CD14-positive monocyte (primary cell): ENCODE measurements at regions not wholly inside any gene's neighbourhood (a gene's known extent, or its start where the extent isn't known, plus 50 kb on each side); places are given as distances from the start of the nearest gene placed in this dataset.

ENCODE experiments used
- DNase-seq, 3 donors: peaks; one replicate each; pipeline ENCODE4 v3.0.0-alpha.2; 2011 to 2022
- H2AFZ ChIP-seq: 2 replicates; pipeline ENCODE4 v1.6.0; 2012; ENCODE audit warnings: mild to moderate bottlenecking, low read depth, low read length, inconsistent platforms; ENCODE audit not compliant: insufficient read depth, poor library complexity, severe bottlenecking
- H3K27ac ChIP-seq, 2 donors: 1 replicate in 1 of 2; 2 replicates in 1 of 2; pipeline ENCODE4 v1.5.1; 2012 to 2013; ENCODE audit warnings: low read length in 2 of 2, control low read depth in 1 of 2, inconsistent platforms in 1 of 2, low read depth in 1 of 2, mild to moderate bottlenecking in 1 of 2
- H3K27me3 ChIP-seq, 2 donors: one replicate each; pipeline versions ENCODE4 v1.6.0 to v1.6.1; 2011 to 2013; ENCODE audit warnings: low read length in 2 of 2; ENCODE audit not compliant: control insufficient read depth in 2 of 2, insufficient read depth in 2 of 2
- H3K36me3 ChIP-seq, 2 donors: replicated peaks in 1 of 2; 1 replicate in 1 of 2; 2 replicates in 1 of 2; pipeline versions ENCODE4 v1.5.1 to v1.6.1; 2012 to 2013; ENCODE audit warnings: low read length in 2 of 2, control low read depth in 1 of 2, inconsistent platforms in 1 of 2, mild to moderate bottlenecking in 1 of 2; ENCODE audit not compliant: insufficient read depth in 2 of 2, control insufficient read depth in 1 of 2
- H3K4me1 ChIP-seq, 2 donors: 1 replicate in 1 of 2; 2 replicates in 1 of 2; pipeline versions ENCODE4 v1.5.1 to v1.6.1; 2012 to 2013; ENCODE audit warnings: low read length in 2 of 2, control low read depth in 1 of 2, inconsistent platforms in 1 of 2, mild to moderate bottlenecking in 1 of 2, moderate library complexity in 1 of 2; ENCODE audit not compliant: insufficient read depth in 2 of 2, control insufficient read depth in 1 of 2
- H3K4me2 ChIP-seq: replicated peaks from 2 replicates; pipeline ENCODE3; 2012; ENCODE audit warnings: low read length, moderate library complexity, mild to moderate bottlenecking; ENCODE audit not compliant: poor library complexity, severe bottlenecking; ENCODE audit errors: extremely low read depth
- H3K4me3 ChIP-seq, 3 experiments: fragments of 200-600 bp in 1 of 3; sonication (generic) in 1 of 3; replicated peaks in 1 of 3; 1 replicate in 2 of 3; 2 replicates in 1 of 3; pipeline ENCODE4 v1.5.1; 2011 to 2013; ENCODE audit warnings: low read length in 3 of 3, mild to moderate bottlenecking in 3 of 3, control low read depth in 2 of 3, low read depth in 2 of 3, inconsistent platforms in 1 of 3, moderate library complexity in 1 of 3
- H3K79me2 ChIP-seq: 2 replicates; pipeline ENCODE4 v1.6.0; 2012; ENCODE audit warnings: mild to moderate bottlenecking, control low read depth, inconsistent platforms, low read length, moderate library complexity; ENCODE audit not compliant: insufficient read depth
- H3K9ac ChIP-seq: 2 replicates; pipeline ENCODE4 v1.6.0; 2017; ENCODE audit warnings: low read length, mild to moderate bottlenecking; ENCODE audit not compliant: insufficient read depth, poor library complexity, severe bottlenecking
- H3K9me3 ChIP-seq, 2 donors: replicated peaks in 1 of 2; 1 replicate in 1 of 2; 2 replicates in 1 of 2; pipeline versions ENCODE4 v1.5.1 to v1.6.1; 2012 to 2013; ENCODE audit warnings: low read length in 2 of 2, control low read depth in 1 of 2; ENCODE audit not compliant: control insufficient read depth in 1 of 2, insufficient read depth in 1 of 2
- H4K20me1 ChIP-seq: 2 replicates; pipeline ENCODE4 v1.6.0; 2012; ENCODE audit warnings: mild to moderate bottlenecking, low read length, control low read depth, moderate library complexity; ENCODE audit not compliant: insufficient read depth
- H3K27ac Mint-ChIP-seq, 7 donors: one replicate each; pipeline ENCODE4 v1.8.0; 2020; ENCODE audit warnings: mild to moderate bottlenecking in 7 of 7, mixed read lengths in 7 of 7, moderate library complexity in 6 of 7, inconsistent platforms in 2 of 7
- H3K27me3 Mint-ChIP-seq, 3 donors: one replicate each; pipeline ENCODE4 v1.8.0; 2021 to 2022; ENCODE audit warnings: low read depth in 3 of 3, mild to moderate bottlenecking in 3 of 3, mixed read lengths in 3 of 3, moderate library complexity in 3 of 3, inconsistent platforms in 1 of 3
- H3K36me3 Mint-ChIP-seq, 2 donors: one replicate each; pipeline ENCODE4 v1.8.0; 2020; ENCODE audit warnings: mixed read lengths in 2 of 2, inconsistent platforms in 1 of 2, mild to moderate bottlenecking in 1 of 2
- H3K4me1 Mint-ChIP-seq: one replicate; pipeline ENCODE4 v1.8.0; 2020; ENCODE audit warnings: mild to moderate bottlenecking, mixed read lengths
- H3K4me3 Mint-ChIP-seq, 2 donors: one replicate each; pipeline ENCODE4 v1.8.0; 2020; ENCODE audit warnings: mild to moderate bottlenecking in 2 of 2, mixed read lengths in 2 of 2, moderate library complexity in 1 of 2
- H3K9me3 Mint-ChIP-seq, 7 donors: one replicate each; pipeline ENCODE4 v1.8.0; 2020 to 2022; ENCODE audit warnings: mixed read lengths in 7 of 7, mild to moderate bottlenecking in 6 of 7, moderate library complexity in 6 of 7, inconsistent platforms in 2 of 7
- WGBS: methylation state at CpG from one replicate; pipeline ENCODE4 v1.1.5; 2013; ENCODE audit warnings: missing lambda C conversion rate; ENCODE audit not compliant: insufficient coverage; 5-methylcytosine and 5-hydroxymethylcytosine counted together
- intact Hi-C, 2 donors: fragments of 100-400 bp; cut with micrococcal nuclease; formaldehyde crosslinking; loops; one replicate each; pipeline versions ENCODE4 v1.15.0 to v1.15.1; 2023
- TF ChIP-seq, protein P1 (sequence below): fragments of 200-600 bp; IDR thresholded peaks from one replicate; pipeline ENCODE4 v1.8.0; 2022; ENCODE audit warnings: antibody characterized with exemption, mild to moderate bottlenecking

DNA sequence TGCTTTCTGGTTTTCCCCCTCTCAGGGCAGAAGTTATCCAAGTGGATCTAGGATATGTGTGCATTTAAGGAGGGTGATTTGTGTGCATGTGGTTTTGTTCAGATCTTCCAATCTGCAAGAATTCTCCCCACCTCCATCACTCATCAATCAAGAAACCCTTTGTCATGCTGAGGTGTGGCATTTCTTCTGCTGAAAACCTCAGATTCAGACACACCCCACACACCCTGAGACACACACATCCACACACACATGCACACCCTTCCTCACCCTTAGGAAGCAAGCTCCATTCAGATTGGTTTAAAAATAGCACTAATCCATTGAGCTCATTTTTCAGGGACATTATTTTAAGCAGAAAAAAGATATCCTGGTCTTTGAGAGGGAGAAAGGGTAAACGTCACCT lies 106.1 kb upstream of the HSD17B12 start:
- Histone ChIP-seq H3K36me3 (no peaks in the 10 kb centered on the region), H3K4me2 (no peak overlapping the region), H3K27me3 (peaks cover 77 to 80% of the 10 kb centered on the region in 2 donors), H3K4me1 (peaks cover 0 to 4% of the 10 kb centered on the region in 2 donors), H2AFZ (no peak overlapping the region), H3K27ac (no peak overlapping the region), H4K20me1 (no peaks in the 10 kb centered on the region), H3K79me2 (no peaks in the 10 kb centered on the region), H3K9ac (no peak overlapping the region), H3K4me3 (no peak overlapping the region), H3K9me3 (peaks cover 4 to 39% of the 10 kb centered on the region in 2 donors)
- H3K4me3 Mint-ChIP-seq, result peak overlapping the region in 1 of 2 donors; percentile 59
- peaks cover 21% of the 10 kb centered on the region for H3K4me1 Mint-ChIP-seq
- TF ChIP-seq, protein P1, sequence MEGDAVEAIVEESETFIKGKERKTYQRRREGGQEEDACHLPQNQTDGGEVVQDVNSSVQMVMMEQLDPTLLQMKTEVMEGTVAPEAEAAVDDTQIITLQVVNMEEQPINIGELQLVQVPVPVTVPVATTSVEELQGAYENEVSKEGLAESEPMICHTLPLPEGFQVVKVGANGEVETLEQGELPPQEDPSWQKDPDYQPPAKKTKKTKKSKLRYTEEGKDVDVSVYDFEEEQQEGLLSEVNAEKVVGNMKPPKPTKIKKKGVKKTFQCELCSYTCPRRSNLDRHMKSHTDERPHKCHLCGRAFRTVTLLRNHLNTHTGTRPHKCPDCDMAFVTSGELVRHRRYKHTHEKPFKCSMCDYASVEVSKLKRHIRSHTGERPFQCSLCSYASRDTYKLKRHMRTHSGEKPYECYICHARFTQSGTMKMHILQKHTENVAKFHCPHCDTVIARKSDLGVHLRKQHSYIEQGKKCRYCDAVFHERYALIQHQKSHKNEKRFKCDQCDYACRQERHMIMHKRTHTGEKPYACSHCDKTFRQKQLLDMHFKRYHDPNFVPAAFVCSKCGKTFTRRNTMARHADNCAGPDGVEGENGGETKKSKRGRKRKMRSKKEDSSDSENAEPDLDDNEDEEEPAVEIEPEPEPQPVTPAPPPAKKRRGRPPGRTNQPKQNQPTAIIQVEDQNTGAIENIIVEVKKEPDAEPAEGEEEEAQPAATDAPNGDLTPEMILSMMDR, result no peak
- H3K9me3 Mint-ChIP-seq, result peaks cover 2 to 19% (median 11%) of the 10 kb centered on the region in 7 donors
- no peak for DNase-seq
- H3K27ac Mint-ChIP-seq, result no peak overlapping the region
- whole genome bisulfite sequencing, result no CpG with 5 or more reads among the region's 1 CpG
- intact Hi-C loops, result no loop called here
- H3K36me3 Mint-ChIP-seq, result peaks cover 0 to 6% of the 10 kb centered on the region in 2 donors
- H3K27me3 Mint-ChIP-seq, result peaks cover 69 to 87% (median 74%) of the 10 kb centered on the region in 3 donors

DNA sequence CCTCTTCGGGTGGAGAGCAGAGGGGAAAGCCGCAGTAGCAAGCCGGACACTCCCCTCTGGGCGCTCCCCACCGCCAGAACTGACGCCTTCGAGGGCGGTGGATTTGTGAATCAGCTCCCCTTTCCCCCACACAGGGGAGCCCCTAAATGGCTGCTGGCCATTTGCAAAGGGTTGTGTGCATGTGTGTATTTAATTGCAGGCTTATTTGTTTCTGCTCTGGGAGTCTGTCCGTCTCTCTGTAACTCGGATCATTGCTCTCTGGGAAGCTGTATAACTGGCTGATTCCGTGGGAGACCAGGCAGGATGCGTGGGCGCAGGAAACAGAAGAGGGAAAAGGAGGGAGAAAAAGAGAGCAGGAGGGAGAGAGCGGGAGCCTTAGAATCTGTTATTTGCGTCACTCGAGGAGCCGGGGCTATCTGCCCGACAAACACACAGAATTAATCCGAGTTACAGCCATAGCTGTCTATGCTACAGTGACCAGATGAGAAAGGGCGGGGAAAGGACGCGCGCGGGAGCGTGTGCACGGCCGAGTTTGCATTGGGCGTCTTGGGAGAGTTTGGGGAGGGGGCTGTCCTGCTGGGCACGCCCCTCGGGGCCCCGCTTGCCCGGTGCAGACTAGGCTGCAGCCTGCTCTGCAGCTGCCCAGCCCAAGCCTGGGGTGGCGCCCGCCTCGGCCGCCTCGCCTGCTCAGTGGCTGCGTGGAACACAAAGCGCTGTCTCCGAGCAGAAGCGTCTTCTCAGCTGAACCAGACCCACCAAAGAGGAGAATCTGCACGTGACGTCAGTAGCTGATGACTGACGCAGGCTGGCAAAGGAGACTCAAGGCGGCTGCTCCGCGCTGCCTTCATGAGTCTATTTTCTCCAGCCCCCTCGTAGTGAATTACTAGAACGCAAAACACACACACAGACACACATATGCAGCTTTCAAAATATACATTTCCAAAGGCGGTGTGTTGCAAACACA lies 105.3 kb upstream of the HSD17B12 start:
- H3K36me3 ChIP-seq, result no peaks in the 10 kb centered on the region
- H3K9ac ChIP-seq, result no peak overlapping the region
- H3K9me3 ChIP-seq, result peaks cover 4 to 45% of the 10 kb centered on the region in 2 donors
- no peaks in the 10 kb centered on the region for H4K20me1 ChIP-seq
- H3K36me3 Mint-ChIP-seq, result peaks cover 0 to 6% of the 10 kb centered on the region in 2 donors
- peaks cover 84 to 88% of the 10 kb centered on the region in 2 donors for H3K27me3 ChIP-seq
- H3K4me3 Mint-ChIP-seq, result peak overlapping the region in 1 of 2 donors; percentile 86
- no peak overlapping the region for H3K4me3 ChIP-seq
- H2AFZ ChIP-seq, result no peak overlapping the region
- TF ChIP-seq, protein P1, result no peak
- peaks cover 27% of the 10 kb centered on the region for H3K4me1 Mint-ChIP-seq
- no peak overlapping the region for H3K27ac ChIP-seq
- H3K9me3 Mint-ChIP-seq, result peaks cover 2 to 21% (median 12%) of the 10 kb centered on the region in 7 donors
- DNase-seq, result no peak
- intact Hi-C loops, result loop anchor here in 1 of 2 donors (5.0 kb wide), 1 partner anchor 277 kb away; no protein-coding TSS in a partner anchor
- H3K27me3 Mint-ChIP-seq, result peaks cover 74 to 88% (median 81%) of the 10 kb centered on the region in 3 donors
- no peak overlapping the region for H3K27ac Mint-ChIP-seq
- no peak overlapping the region for H3K4me2 ChIP-seq
- 2% methylated on average over 35 of the region's 50 CpGs for WGBS
- no peaks in the 10 kb centered on the region for H3K79me2 ChIP-seq
- H3K4me1 ChIP-seq, result peaks cover 4 to 10% of the 10 kb centered on the region in 2 donors
